ENCODE measurements at regions not wholly inside any gene's neighbourhood (a gene's known extent, or its start where the extent isn't known, plus 50 kb on each side); places are given as distances from the start of the nearest gene placed in this dataset.

DNA sequence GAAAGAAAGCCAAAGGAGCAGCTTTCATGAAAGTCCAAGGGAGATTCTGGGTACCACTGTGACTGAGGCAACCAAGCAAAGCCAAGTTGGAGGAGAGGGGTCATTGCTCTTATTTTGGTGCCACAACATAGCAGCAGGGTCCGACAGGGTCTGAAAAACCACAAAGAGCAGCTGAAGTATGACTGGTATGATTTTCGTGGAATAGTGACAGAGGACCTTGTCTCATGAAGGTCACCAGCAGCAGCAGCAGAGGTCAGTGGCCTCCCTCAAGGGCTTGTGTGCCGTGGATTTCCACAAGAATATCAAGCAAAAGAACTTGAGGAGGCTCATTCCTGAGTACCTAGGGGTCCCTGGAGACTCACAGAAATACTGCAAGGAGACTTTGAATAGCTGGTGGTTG lies 160.9 kb upstream of the SYT6 start:
- Histone ChIP-seq H3K4me3 (ENCODE audit: low read depth in 2 of 2, low read length in 1 of 2) (no peak overlapping the region), H3K36me3 (replicated peaks in 1 of 2; ENCODE audit: control insufficient read depth in 1 of 2, insufficient read depth in 2 of 2, low read length in 1 of 2) (no peaks in the 10 kb centered on the region), H3K9me3 (peaks cover 4% of the 10 kb centered on the region; the same call in 1 of the 2 replicates), H3K27ac (ENCODE audit: low read depth in 2 of 2, low read length in 1 of 2) (no peak overlapping the region), H3K9ac (no peak overlapping the region), H2AFZ (ENCODE audit: low read depth) (no peak overlapping the region), H3K27me3 (ENCODE audit: insufficient read depth) (no peaks in the 10 kb centered on the region), H3K79me2 (ENCODE audit: insufficient read depth) (no peaks in the 10 kb centered on the region), H3K4me1 (ENCODE audit: control insufficient read depth in 1 of 2, insufficient read depth in 2 of 2, low read depth in 1 of 2, low read length in 1 of 2) (no peaks in the 10 kb centered on the region), H3K4me2 (no peak overlapping the region), H3K9me2 (no peaks in the 10 kb centered on the region), H4K20me1 (ENCODE audit: insufficient read depth) (no peaks in the 10 kb centered on the region), H3F3A (replicated peaks; ENCODE audit: insufficient read depth) (peaks cover 19% of the 10 kb centered on the region)
- POLR2A ChIA-PET, result no interaction called here
- CTCF ChIA-PET, result interaction anchor here (0.9 to 1.0 kb wide), 2 partner anchors 31 kb away, joined by 3 read pairs; no protein-coding TSS in a partner anchor
- TF ChIP-seq CHD2 (IDR thresholded peaks at IDR 0.05; ENCODE audit: low read length, partially characterized antibody) (no peak), RAD21 (IDR thresholded peaks at IDR 0.05; ENCODE audit: low read length) (no peak), TCF12 (IDR thresholded peaks at IDR 0.05) (no peak), SMC3 (IDR thresholded peaks at IDR 0.05; ENCODE audit: low read depth, low read length) (no peak), RXRA (IDR thresholded peaks at IDR 0.05; ENCODE audit: borderline replicate concordance, low read depth) (no peak), NRF1 (IDR thresholded peaks at IDR 0.05; ENCODE audit: low read depth, low read length) (no peak), FOSL2 (IDR thresholded peaks at IDR 0.05; ENCODE audit: borderline replicate concordance, low read depth) (no peak), GABPA (IDR thresholded peaks at IDR 0.05; ENCODE audit: low read depth) (no peak), ELF1 (IDR thresholded peaks at IDR 0.05) (no peak), NFIC (IDR thresholded peaks at IDR 0.05; ENCODE audit: borderline replicate concordance) (no peak), TEAD4 (IDR thresholded peaks at IDR 0.05; ENCODE audit: borderline replicate concordance, insufficient read depth) (no peak), JUND (IDR thresholded peaks at IDR 0.05) (no peak)
- TF ChIP-seq, protein P1, sequence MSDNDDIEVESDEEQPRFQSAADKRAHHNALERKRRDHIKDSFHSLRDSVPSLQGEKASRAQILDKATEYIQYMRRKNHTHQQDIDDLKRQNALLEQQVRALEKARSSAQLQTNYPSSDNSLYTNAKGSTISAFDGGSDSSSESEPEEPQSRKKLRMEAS (IDR thresholded peaks at IDR 0.05; ENCODE audit: low read depth), result no peak
- TF ChIP-seq, protein P2, sequence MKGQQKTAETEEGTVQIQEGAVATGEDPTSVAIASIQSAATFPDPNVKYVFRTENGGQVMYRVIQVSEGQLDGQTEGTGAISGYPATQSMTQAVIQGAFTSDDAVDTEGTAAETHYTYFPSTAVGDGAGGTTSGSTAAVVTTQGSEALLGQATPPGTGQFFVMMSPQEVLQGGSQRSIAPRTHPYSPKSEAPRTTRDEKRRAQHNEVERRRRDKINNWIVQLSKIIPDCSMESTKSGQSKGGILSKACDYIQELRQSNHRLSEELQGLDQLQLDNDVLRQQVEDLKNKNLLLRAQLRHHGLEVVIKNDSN (IDR thresholded peaks at IDR 0.05; ENCODE audit: borderline replicate concordance, low read depth), result no peak
- TF ChIP-seq, protein P3, sequence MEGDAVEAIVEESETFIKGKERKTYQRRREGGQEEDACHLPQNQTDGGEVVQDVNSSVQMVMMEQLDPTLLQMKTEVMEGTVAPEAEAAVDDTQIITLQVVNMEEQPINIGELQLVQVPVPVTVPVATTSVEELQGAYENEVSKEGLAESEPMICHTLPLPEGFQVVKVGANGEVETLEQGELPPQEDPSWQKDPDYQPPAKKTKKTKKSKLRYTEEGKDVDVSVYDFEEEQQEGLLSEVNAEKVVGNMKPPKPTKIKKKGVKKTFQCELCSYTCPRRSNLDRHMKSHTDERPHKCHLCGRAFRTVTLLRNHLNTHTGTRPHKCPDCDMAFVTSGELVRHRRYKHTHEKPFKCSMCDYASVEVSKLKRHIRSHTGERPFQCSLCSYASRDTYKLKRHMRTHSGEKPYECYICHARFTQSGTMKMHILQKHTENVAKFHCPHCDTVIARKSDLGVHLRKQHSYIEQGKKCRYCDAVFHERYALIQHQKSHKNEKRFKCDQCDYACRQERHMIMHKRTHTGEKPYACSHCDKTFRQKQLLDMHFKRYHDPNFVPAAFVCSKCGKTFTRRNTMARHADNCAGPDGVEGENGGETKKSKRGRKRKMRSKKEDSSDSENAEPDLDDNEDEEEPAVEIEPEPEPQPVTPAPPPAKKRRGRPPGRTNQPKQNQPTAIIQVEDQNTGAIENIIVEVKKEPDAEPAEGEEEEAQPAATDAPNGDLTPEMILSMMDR (IDR thresholded peaks at IDR 0.05), result no peak
- TF ChIP-seq, protein P4, sequence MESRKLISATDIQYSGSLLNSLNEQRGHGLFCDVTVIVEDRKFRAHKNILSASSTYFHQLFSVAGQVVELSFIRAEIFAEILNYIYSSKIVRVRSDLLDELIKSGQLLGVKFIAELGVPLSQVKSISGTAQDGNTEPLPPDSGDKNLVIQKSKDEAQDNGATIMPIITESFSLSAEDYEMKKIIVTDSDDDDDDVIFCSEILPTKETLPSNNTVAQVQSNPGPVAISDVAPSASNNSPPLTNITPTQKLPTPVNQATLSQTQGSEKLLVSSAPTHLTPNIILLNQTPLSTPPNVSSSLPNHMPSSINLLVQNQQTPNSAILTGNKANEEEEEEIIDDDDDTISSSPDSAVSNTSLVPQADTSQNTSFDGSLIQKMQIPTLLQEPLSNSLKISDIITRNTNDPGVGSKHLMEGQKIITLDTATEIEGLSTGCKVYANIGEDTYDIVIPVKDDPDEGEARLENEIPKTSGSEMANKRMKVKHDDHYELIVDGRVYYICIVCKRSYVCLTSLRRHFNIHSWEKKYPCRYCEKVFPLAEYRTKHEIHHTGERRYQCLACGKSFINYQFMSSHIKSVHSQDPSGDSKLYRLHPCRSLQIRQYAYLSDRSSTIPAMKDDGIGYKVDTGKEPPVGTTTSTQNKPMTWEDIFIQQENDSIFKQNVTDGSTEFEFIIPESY (IDR thresholded peaks at IDR 0.05; ENCODE audit: borderline replicate concordance, low read depth), result no peak
- TF ChIP-seq, protein P5, sequence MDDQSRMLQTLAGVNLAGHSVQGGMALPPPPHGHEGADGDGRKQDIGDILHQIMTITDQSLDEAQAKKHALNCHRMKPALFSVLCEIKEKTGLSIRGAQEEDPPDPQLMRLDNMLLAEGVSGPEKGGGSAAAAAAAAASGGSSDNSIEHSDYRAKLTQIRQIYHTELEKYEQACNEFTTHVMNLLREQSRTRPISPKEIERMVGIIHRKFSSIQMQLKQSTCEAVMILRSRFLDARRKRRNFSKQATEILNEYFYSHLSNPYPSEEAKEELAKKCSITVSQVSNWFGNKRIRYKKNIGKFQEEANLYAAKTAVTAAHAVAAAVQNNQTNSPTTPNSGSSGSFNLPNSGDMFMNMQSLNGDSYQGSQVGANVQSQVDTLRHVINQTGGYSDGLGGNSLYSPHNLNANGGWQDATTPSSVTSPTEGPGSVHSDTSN (IDR thresholded peaks at IDR 0.05), result no peak
- TF ChIP-seq, protein P6, sequence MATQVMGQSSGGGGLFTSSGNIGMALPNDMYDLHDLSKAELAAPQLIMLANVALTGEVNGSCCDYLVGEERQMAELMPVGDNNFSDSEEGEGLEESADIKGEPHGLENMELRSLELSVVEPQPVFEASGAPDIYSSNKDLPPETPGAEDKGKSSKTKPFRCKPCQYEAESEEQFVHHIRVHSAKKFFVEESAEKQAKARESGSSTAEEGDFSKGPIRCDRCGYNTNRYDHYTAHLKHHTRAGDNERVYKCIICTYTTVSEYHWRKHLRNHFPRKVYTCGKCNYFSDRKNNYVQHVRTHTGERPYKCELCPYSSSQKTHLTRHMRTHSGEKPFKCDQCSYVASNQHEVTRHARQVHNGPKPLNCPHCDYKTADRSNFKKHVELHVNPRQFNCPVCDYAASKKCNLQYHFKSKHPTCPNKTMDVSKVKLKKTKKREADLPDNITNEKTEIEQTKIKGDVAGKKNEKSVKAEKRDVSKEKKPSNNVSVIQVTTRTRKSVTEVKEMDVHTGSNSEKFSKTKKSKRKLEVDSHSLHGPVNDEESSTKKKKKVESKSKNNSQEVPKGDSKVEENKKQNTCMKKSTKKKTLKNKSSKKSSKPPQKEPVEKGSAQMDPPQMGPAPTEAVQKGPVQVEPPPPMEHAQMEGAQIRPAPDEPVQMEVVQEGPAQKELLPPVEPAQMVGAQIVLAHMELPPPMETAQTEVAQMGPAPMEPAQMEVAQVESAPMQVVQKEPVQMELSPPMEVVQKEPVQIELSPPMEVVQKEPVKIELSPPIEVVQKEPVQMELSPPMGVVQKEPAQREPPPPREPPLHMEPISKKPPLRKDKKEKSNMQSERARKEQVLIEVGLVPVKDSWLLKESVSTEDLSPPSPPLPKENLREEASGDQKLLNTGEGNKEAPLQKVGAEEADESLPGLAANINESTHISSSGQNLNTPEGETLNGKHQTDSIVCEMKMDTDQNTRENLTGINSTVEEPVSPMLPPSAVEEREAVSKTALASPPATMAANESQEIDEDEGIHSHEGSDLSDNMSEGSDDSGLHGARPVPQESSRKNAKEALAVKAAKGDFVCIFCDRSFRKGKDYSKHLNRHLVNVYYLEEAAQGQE (IDR thresholded peaks at IDR 0.05; ENCODE audit: low read depth, low read length), result no peak
- no peak for DNase-seq
- 16% methylated on average over 3 of the region's 3 CpGs for WGBS (ENCODE audit: low lambda C conversion rate)
